Putamen (tissue), 1 donor: ENCODE measurements at regions not wholly inside any gene's neighbourhood (a gene's known extent, or its start where the extent isn't known, plus 50 kb on each side); places are given as distances from the start of the nearest gene placed in this dataset.
"Not testable (repeated sequence)": the region's sequence is repeated elsewhere in the genome, so short reads cannot be mapped to it uniquely, and the experiment has no call there.

ENCODE experiments used
- DNase-seq: peaks from one replicate; pipeline ENCODE4 v3.0.0-alpha.2; 2016; ENCODE audit warnings: low spot score

DNA sequence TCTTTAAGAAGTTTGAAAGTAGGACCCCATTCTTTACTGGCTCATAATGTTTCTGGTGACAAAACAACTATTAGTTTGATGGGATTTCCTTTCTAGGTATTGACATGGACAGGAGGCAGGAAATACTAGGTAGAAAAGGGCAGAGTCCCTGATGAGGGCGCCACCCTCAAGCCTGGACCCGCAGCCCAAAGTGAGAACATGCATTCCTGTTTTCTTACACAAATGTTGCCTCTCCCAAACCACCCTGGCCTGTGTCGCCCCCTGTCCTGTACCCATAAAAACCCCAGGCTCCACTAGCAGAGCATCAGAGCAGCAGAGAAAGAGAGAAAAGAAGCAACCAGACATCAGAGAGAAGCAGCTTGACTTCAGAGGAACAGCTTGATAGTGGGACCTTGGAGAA, 1055.2 kb upstream of the POT1 start:
- DNase-seq, result no peak

DNA sequence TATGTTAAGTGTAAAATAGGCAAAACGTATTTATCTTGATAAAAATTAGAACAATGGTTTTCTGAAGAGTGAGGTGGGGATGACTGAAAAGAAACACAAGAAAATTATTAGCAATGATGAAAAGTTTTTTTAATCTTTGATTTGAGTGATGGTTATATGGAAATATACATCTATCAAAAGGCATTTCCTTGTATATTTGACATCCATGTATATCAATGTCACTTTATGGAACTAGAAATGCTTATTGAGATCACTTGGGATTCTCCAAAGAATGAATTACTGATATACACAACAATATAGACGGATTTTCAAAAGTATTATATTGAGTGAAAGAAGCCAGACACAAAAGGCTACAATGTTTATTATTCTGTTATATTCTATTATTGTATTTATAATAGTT, 1042.0 kb upstream of the POT1 start:
- DNase-seq, result no peak

GRCh38 chr7:125966278-125967048, 1036.8 kb upstream of the POT1 start:
- no peak for DNase-seq

DNA sequence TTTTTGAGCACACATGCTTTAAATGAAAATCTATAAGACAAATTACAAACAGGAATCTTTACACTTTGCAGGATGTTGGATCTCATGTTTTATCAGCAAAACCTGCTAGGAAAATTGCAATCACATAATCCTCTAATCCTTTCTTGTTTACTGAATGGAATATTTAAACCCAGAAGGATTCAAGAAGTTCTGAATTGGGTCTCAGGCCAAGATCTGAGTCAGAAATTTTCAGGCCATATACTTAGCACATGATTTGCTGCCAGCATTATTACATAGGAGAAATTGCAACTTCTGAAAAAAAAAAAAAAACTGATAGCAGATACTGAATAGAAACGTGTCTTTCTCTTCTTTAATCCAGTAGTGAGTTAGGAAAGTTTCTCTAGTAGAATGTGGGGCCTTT, 1005.3 kb upstream of the POT1 start:
- DNase-seq, result no peak

GRCh38 chr7:125934539-125934938, 1004.9 kb upstream of the POT1 start:
- no peak for DNase-seq

DNA sequence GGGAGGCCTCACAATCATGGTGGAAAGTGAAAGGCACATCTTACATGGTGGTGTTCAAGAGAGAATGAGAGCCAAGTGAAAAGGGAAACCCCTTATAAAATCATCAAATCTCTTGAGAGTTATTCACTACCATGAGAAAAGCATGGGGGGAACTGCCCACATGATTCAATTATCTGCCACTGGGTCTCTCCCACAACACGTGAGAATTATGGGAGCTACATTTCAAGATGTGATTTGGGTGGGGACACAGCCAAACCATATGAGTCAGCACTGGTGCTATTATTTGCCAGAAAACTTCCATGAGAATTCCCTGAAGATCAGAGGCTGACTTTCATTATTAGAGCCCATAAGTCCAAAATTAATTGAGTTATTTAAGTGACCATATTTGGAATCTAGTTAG, 1001.2 kb upstream of the POT1 start:
- no peak for DNase-seq

DNA sequence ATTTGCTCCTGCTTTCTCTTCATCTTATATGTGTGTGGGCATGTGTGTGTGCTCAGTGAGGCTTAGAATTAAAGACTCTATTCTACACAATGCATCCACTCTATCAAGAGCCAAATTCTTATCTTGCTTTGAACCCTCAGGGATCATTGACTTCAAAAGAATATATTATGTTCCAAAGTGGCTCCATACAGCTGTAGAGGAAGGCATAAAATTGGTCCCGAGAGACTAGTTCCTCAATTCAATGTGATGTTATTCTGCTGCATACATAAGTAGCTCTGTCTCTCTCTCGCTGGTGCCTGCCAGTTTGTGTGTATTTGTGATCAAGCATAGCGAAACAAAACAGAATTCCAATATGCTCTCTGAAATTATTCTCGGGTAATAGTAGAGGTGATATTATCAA, 997.9 kb upstream of the POT1 start:
- DNase-seq, result no peak

- no peak for DNase-seq
These were observed 997.0 kb upstream of the POT1 start for GRCh38 chr7:125926621-125927020.

GRCh38 chr7:125924037-125924436, 994.4 kb upstream of the POT1 start:
- no peak for DNase-seq

DNA sequence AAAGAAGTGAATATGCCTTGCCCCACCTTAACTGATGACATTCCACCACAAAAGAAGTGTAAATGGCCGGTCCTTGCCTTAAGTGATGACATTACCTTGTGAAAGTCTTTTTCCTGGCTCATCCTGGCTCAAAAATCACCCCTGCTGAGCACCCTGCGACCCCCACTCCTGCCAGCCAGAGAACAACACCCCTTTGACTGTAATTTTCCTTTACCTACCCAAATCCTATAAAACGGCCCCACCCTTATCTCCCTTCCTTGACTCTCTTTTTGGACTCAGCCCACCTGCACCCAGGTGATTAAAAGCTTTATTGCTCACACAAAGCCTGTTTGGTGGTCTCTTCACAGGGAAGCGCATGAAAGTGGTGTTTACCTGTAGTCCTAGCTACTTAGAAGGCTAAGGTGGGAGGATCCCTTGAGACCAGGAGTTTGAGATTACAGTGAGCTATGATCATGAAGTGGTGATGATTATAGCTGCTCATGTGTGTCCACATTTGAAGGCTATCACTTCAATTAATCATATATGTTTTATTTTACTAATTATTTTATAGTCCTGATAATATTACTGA, 985.8 kb upstream of the POT1 start:
- not testable (repeated sequence) for DNase-seq

DNA sequence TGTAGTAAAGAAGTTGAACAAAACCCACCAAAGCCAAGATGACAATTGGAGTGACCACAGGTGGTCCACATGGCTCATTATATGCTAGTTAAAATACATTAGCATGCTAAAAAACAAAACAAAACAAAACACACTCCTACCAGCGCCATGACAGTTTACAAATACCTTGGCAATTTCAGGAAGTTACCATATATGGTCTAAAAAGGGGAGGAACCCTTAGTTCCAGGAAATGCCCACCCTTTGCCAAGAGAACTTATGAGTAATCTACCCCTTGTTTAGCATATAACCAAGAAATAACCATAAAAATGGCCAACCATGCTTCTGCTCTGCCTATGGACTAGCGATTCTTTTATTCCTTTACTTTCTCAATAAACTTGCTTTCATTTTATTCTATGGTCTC, 979.1 kb upstream of the POT1 start:
- DNase-seq, result no peak

- no peak for DNase-seq
These were observed 970.0 kb upstream of the POT1 start for GRCh38 chr7:125899577-125899976.

DNA sequence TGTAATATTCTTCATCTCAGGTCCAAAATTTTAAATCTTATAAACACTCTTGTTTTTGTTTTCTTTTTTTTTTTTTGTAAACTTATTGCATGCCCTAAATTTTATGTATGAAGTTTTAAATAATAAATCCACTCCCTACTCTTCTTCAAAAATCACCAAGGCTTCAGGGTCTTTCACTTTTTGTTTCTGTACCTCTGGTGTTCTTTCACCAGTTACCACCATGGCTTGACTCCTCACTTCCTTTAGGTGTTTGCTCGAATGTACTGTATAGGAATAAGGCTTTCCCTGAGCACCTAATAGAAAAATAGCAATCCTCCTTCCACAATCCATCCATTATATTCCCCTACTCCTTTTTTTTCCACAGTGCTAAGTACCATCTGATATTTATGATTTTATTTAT, 962.8 kb upstream of the POT1 start:
- no peak for DNase-seq

DNA sequence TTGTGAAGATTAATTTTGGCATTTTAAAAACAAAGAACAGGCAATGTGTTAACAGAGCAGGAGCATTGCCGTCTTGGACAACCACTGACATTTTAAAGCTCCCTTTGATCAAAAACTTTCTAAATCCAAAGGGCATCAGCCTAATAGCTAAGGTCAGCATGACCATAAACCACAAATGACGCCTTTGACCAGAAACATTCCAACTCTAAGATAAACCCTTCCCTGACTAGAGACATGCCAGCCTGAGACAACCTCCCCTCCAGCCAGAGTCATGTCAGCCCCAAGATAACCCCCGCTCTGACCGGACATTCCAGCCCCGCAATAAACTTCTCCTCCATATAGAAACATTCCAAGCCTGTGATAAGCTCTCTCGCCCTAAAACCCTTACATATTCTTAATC, 949.4 kb upstream of the POT1 start:
- no peak for DNase-seq

DNA sequence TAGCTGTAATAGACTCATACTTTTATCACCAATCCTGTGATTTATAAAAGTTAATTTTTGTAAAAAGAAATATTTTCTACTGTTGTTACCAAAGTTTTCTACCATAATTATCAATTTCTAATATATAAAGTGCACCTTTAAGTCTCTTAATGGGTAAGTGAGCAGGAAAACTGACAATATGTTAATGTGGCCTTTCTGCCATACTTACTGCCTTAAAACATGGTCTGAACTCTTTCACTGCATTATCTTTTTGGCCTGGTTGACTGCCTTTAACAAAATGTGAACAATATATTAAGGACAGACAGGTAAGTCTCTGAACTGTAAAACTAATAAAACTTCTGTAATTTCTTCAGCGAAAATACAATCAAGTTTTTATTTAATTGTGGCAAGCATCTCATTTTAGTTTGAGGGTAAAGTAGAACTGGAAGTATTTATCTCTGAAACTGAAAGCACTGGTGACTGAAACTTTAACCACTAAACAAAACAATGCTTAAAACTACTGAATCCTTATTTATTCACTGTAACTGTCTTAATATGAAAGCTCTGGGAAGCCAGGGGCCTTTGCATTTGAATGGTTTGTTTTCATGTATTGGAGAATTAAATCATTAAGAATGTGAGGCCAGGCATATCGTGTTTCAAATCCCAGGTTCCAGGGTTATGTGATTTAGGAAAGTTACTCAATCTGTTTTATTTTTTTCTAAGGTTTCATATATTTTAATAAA, 948.8 kb upstream of the POT1 start:
- DNase-seq, result no peak

DNA sequence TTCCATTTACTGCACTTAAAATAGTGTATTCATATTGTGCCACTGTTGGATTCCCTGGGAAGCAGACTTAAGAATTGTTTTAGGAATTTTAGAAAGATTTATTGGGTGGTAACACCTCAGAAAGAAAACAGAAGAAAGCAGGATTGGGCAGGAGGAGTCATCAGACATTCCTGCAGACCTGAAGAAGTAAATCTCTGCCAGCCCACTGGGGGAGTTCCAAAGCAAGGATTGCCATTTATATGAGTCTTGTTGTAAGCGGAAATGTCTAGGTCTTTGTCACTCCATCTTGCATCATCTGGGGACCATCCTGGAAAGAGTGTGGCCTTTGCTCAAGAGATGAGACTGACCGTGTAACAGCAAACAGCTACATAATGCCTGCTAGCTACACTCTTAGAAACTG, 947.6 kb upstream of the POT1 start:
- no peak for DNase-seq

- no peak for DNase-seq
These were observed 946.8 kb upstream of the POT1 start for GRCh38 chr7:125876431-125876830.

DNA sequence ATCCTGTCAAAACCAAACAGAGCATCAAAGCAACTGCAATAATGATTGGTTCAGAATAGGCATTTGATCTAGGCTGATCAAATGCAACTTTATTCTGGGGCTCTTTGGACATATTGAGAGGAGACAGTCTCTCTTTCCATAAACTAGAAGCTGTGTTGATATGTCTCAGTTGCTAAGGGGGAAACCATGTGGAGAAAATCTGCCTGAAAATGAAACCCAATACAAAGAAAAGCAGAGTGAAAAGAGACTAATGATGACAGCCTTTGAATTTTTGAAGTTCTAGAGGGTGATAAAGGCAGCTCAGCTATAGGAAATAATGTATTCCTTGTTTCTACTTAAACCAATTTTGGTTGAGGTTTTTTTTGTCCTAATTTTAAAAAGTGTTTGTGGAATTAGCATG, 941.8 kb upstream of the POT1 start:
- no peak for DNase-seq

- DNase-seq, result no peak
These were observed 928.0 kb upstream of the POT1 start for GRCh38 chr7:125857606-125858005.

DNA sequence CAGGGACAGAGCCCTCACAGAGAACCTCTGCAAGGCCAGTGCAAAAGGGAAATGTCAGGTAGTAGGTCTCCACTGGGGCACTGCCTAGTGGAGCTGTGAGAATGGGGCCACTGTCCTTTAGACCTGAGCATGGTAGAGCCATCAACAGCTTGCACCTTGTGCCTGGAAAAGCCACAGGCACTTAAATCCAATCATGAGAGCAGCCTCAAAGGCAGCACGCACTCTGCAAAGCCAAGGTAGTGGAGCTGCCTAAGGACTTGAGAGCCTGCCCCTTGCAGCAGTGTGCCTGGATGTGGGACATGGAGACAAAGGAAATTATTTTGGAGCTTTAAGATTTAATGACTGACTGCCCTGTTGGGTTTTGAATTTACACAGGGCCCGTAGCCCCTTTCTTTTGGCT, 918.5 kb upstream of the POT1 start:
- DNase-seq, result no peak

DNA sequence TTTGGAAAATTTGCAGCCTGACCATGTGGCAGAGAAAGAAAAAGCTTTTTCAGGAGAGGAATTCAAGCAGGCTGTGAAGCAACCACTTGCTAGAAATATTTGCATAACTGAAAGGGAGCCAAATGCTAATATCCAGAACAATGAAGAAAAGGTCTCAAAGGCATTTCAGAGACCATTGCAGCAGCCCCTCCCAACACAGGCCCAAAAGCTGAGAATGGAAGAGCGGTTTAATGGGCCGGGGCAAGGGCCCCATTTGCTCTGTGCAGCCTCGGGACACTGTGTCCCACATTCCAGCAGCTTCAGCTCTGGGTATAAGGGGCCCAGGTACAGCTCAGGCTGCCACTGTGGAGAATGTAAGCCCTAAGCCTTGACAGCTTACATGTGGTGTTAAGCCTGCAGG, 918.1 kb upstream of the POT1 start:
- no peak for DNase-seq

GRCh38 chr7:125847055-125847454, 917.4 kb upstream of the POT1 start:
- DNase-seq, result no peak

DNA sequence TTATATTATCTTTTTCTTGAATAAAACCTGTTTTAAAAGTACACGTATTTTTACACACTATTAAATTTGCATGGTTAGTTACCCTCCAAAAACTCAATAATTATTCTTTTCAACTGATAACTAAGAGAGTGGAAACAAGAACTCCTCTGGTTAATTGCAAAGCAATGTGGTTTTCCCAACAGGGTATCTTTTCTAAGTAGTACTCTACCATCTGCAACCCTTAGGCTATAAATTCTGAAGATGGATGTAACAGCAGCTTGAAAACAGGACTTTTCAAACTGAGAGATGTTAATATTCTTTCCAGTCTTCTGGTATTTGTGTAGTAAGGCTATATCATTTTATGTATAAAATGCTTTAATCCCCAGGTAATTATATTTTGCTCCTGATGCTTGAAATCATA, 916.1 kb upstream of the POT1 start:
- no peak for DNase-seq

DNA sequence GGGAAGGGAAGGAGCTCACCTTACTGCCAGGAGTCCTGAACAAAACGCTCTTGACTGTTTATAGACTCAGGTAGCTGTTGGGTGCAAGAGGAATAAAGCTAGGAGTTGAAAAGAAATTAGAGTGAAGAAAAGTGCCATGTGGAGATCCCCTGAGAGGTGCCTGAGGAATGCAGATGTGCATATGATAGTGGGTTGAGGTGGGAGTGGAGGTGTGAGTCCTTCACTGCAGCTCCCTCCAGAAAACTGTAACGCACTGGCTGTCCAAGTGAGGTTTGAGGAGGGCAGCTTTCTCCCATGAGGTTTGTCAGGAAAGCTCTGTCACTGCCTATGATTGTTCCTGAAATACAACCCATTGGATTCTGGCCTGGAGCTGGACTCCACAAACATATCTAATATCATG, 904.8 kb upstream of the POT1 start:
- DNase-seq, result no peak
